Osteoblast (primary cell): ENCODE measurements at regions not wholly inside any gene's neighbourhood (a gene's known extent, or its start where the extent isn't known, plus 50 kb on each side); places are given as distances from the start of the nearest gene placed in this dataset.

Source experiments
- DNase-seq: peaks from one replicate; pipeline ENCODE4 v3.0.0; 2011; ENCODE audit warnings: low spot score, mixed read lengths; ENCODE audit not compliant: insufficient read length; ENCODE audit errors: missing footprints
- H2AFZ ChIP-seq: 2 replicates; pipeline ENCODE4 v1.6.0; 2011; ENCODE audit warnings: mild to moderate bottlenecking, low read length
- H3K27ac ChIP-seq: 2 replicates; pipeline ENCODE4 v1.5.1; 2011; ENCODE audit warnings: mild to moderate bottlenecking, low read depth, low read length, moderate library complexity
- H3K27me3 ChIP-seq: 2 replicates; pipeline ENCODE4 v1.6.0; 2012; ENCODE audit warnings: mild to moderate bottlenecking, control low read depth, inconsistent platforms, low read length, moderate library complexity; ENCODE audit not compliant: insufficient read depth
- H3K36me3 ChIP-seq: 2 replicates; pipeline ENCODE4 v1.5.1; 2011; ENCODE audit warnings: mild to moderate bottlenecking, low read length, control low read depth, moderate library complexity; ENCODE audit not compliant: insufficient read depth
- H3K4me1 ChIP-seq: 2 replicates; pipeline ENCODE4 v1.5.1; 2011; ENCODE audit warnings: mild to moderate bottlenecking, low read length, control low read depth, moderate library complexity; ENCODE audit not compliant: insufficient read depth
- H3K4me2 ChIP-seq: 2 replicates; pipeline ENCODE4 v1.6.0; 2011; ENCODE audit warnings: mild to moderate bottlenecking, low read length; ENCODE audit not compliant: insufficient read depth
- H3K4me3 ChIP-seq: fragments of 200-600 bp; sonication (generic); 3 replicates; pipeline ENCODE4 v1.5.1; 2012; ENCODE audit warnings: mild to moderate bottlenecking, low read length, inconsistent platforms; ENCODE audit not compliant: insufficient read depth
- H3K79me2 ChIP-seq: 2 replicates; pipeline ENCODE4 v1.6.0; 2012; ENCODE audit warnings: mild to moderate bottlenecking, low read length, control low read depth, inconsistent platforms; ENCODE audit not compliant: insufficient read depth
- H3K9me3 ChIP-seq: 2 replicates; pipeline ENCODE4 v1.5.1; 2011; ENCODE audit warnings: low read depth, low read length, control low read depth
- H4K20me1 ChIP-seq: 2 replicates; pipeline ENCODE4 v1.6.0; 2012; ENCODE audit warnings: mild to moderate bottlenecking, low read length, control low read depth; ENCODE audit not compliant: insufficient read depth
- CTCF ChIP-seq: IDR thresholded peaks from 2 replicates; pipeline ENCODE4 v1.5.1; 2011; ENCODE audit warnings: mild to moderate bottlenecking, low read depth, low read length, moderate library complexity; ENCODE audit errors: extremely low read depth

GRCh38 chr13:39232401-39232980, 194.2 kb downstream of the NHLRC3 start:
- no peak overlapping the region for H2AFZ ChIP-seq
- H3K4me3 ChIP-seq: no peak overlapping the region
- H3K79me2 ChIP-seq: no peaks in the 10 kb centered on the region
- DNase-seq: no peak
- no peaks in the 10 kb centered on the region for H3K4me1 ChIP-seq
- H3K4me2 ChIP-seq: no peak overlapping the region
- TF ChIP-seq CTCF: no peak
- no peaks in the 10 kb centered on the region for H3K9me3 ChIP-seq
- H3K36me3 ChIP-seq: no peaks in the 10 kb centered on the region
- H4K20me1 ChIP-seq: no peaks in the 10 kb centered on the region
- H3K27ac ChIP-seq: no peak overlapping the region
- H3K27me3 ChIP-seq: peaks cover 13% of the 10 kb centered on the region

- no peak overlapping the region for H2AFZ ChIP-seq
- no peak overlapping the region for H3K4me2 ChIP-seq
- no peak overlapping the region for H3K4me3 ChIP-seq
- no peaks in the 10 kb centered on the region for H3K79me2 ChIP-seq
- H3K36me3 ChIP-seq: no peaks in the 10 kb centered on the region
- DNase-seq: no peak
- H3K27me3 ChIP-seq: peaks cover 13% of the 10 kb centered on the region
- H3K4me1 ChIP-seq: no peaks in the 10 kb centered on the region
- no peaks in the 10 kb centered on the region for H3K9me3 ChIP-seq
- H4K20me1 ChIP-seq: no peaks in the 10 kb centered on the region
- no peak overlapping the region for H3K27ac ChIP-seq
- no peak for TF ChIP-seq CTCF
Observed at GRCh38 chr13:39232999-39233398, 194.7 kb downstream of the NHLRC3 start.

- no peak for TF ChIP-seq CTCF
- Histone ChIP-seq H3K4me1 (no peaks in the 10 kb centered on the region), H3K27ac (no peak overlapping the region), H3K9me3 (no peaks in the 10 kb centered on the region), H3K27me3 (peaks cover 13% of the 10 kb centered on the region), H2AFZ (no peak overlapping the region), H3K4me3 (no peak overlapping the region), H4K20me1 (no peaks in the 10 kb centered on the region), H3K4me2 (no peak overlapping the region), H3K79me2 (no peaks in the 10 kb centered on the region), H3K36me3 (no peaks in the 10 kb centered on the region)
- no peak for DNase-seq
Observed at GRCh38 chr13:39233519-39233918, 195.3 kb downstream of the NHLRC3 start.

- H4K20me1 ChIP-seq: no peaks in the 10 kb centered on the region
- H3K4me1 ChIP-seq: no peaks in the 10 kb centered on the region
- H3K79me2 ChIP-seq: no peaks in the 10 kb centered on the region
- no peaks in the 10 kb centered on the region for H3K9me3 ChIP-seq
- H3K36me3 ChIP-seq: no peaks in the 10 kb centered on the region
- DNase-seq: no peak
- H3K4me2 ChIP-seq: no peak overlapping the region
- peaks cover 3% of the 10 kb centered on the region for H3K27me3 ChIP-seq
- no peak for TF ChIP-seq CTCF
- no peak overlapping the region for H3K27ac ChIP-seq
- no peak overlapping the region for H2AFZ ChIP-seq
- H3K4me3 ChIP-seq: no peak overlapping the region
Observed at GRCh38 chr13:39244561-39245230, 206.4 kb downstream of the NHLRC3 start.
